NCI-H1694 treated with DMSO at 0.1 percent for 48 hours (cell line): ENCODE measurements at regions not wholly inside any gene's neighbourhood (a gene's known extent, or its start where the extent isn't known, plus 50 kb on each side); places are given as distances from the start of the nearest gene placed in this dataset.

Source experiments
- DNase-seq: peaks from one replicate; lab custom pipeline; 2025; lab: John Stamatoyannopoulos, UW

DNA sequence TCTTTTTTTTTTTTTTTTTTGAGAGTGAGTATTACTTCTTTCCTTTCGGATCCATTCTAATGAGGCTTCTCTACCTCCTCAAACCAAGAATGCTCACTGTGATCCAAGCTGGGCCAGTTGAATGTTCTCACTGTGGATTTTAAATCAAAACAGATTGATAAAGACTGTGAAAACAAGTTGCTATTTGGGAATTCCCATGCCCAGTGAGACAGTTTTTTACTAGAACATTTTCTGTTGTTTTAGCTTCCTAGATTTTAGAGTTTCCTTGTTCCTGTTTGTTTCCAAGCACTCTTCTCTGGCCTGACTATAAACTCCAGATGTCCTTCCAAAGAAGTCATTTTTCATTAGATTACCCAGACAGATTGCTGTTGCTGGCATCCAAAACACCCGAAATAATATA, 60.1 kb upstream of the GALNT15 start:
- DNase-seq = no peak

DNA sequence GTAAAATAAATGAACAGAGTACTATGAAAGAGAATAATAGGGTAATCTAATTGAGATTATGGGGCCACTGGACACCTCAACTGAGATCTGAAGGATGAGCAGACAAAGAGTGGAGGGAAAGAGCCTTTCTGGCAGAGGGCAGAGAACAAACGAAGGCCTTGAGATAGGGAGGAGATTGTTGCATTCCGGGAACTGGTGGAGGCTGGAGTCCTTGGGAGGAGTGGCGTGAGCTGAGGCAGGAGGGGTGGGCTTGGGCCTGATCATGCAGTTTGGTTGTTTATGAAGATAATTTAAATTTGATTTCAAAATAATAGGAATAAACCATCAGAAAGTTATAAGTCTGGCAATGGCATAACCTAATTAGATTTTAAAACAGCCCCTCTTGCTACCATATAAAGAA, 59.5 kb upstream of the GALNT15 start:
- no peak for DNase-seq

DNA sequence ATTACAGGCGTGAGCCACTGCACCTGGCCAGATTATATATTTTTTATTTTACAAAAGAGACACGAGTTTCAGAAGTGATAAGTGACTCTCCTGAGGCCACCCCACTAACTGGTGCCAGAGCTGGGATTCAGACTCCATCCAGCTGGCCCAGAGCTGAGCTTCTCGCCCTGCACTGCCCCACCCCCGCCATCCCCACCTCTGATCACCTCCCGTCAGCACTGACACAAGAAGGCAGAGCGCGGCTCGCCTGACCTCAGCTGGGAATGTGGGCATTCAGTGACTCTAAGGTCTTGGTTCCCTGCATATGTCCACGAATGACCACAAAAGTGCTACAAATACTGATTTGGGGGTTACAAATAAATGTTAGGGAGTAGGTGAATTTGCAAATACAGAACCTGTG, 56.1 kb upstream of the GALNT15 start:
- DNase-seq = no peak

DNA sequence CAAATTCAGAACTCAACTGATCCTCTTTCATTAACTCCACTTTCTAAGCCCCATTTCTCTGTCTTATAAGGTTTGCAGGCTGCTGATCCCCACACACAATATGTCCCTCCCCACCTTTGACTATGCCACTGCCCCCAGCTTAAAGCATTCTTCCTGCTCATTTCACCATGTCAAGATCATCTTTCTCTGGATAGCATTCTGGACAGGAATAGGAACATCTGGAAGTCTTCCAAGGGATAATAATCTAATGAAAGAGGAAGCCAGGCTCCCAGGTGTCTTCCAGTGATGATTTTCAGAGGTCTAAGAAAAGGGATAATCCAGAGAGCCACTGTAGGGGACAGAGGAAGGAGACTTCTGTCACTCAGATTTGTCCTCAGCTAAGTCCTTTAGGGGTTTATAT, 54.6 kb upstream of the GALNT15 start:
- DNase-seq = no peak

DNA sequence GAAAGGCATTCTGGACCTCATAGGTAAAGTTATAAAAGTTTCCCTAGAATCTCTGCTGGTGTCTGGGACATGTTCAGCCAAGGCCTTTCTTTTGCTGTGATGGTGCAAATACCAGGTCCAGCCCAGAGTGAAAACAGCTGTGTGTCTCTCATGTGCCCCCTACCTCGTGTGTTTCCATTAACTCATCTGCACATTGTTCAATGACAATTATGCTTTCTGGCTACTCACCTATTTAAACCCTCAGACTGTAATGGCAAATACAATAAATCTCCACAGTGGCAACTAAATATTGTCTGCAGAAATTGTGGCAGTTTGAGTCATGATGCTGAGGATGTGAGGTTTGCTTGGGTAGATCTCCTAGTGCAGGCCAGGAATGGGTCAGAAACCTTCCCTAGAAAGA, 53.1 kb upstream of the GALNT15 start:
- no peak for DNase-seq

DNA sequence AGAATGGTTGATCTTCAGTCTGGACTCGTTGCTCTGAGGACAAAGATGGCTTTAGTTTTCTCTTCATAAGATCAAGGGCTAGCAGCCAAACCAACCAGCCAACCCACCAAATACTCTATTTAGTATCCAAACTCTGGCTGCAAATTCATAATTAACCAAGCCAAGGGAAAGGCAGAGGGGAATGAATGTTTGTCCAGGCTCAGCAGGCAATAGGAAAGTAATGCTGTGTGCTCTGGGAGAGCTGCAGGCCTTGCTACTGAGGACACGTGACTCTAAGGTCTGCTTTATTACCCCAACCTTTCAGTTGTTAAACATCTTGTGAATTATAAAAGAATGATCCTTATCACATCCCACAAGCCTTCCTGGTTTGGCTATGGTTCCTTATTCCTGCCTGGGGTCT, 52.3 kb upstream of the GALNT15 start:
- DNase-seq = no peak

DNA sequence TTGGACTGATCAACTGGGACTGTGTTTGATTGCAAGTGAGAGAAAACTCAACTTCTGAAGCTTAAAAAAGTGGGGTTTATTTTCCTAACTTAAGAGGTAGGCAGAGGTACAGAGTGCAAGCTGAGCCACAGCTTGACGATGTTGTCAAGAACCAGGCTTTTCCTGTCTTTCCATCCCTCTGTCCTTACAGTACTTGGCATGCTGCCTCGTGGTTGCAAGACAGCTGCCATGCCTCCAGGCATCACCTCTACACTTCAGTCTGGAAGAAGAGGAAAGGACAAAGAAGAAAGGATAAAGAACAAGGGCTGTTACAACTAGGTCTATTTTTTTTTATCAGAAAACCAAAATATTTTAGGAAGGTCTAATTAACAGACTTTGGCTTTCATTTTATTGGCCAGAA, 51.8 kb upstream of the GALNT15 start:
- DNase-seq = no peak

DNA sequence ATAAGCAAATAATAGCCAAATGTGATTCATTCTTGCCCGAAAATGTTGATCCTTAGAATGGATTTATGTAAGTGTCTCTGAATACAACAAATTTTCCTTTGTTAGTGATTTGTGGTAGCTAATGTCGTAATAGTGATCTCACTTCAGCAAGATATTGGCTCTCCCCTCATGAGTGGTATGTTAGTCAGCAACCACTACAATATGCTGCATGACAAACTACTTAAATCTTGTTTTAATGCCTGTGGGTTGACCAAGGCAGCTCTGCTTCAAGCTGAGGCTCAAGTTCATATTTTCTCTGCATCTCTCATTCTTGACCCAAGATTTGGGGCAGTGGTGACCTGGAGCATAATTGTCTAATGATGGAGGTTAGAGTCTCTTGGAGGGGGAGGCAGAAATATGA, 49.8 kb upstream of the GALNT15 start:
- DNase-seq = no peak
